B cell (primary cell): ENCODE measurements at regions not wholly inside any gene's neighbourhood (a gene's known extent, or its start where the extent isn't known, plus 50 kb on each side); places are given as distances from the start of the nearest gene placed in this dataset.

Experiments used
- CTCF ChIP-seq: fragments of 200-600 bp; IDR thresholded peaks from one replicate; pipeline ENCODE4 v1.8.0; 2022; ENCODE audit warnings: antibody characterized with exemption, mild to moderate bottlenecking
- EZH2 ChIP-seq: IDR thresholded peaks from 2 replicates; pipeline ENCODE4 v1.6.1; 2012; ENCODE audit warnings: borderline replicate concordance, low read depth, mild to moderate bottlenecking, moderate library complexity, low read length; ENCODE audit not compliant: insufficient read depth, poor library complexity, severe bottlenecking

GRCh38 chr11:116567721-116568242 is 205.0 kb downstream of the BUD13 start:
- TF ChIP-seq CTCF = no peak
- no peak for TF ChIP-seq EZH2
